A549 (cell line): ENCODE measurements at regions not wholly inside any gene's neighbourhood (a gene's known extent, or its start where the extent isn't known, plus 50 kb on each side); places are given as distances from the start of the nearest gene placed in this dataset.

Source experiments
- ATAC-seq, 2 experiments: fragments of 200-7000 bp in 1 of 2; fragments of >200 bp in 1 of 2; cut with Nextera tagmentation in 1 of 2; cut with Tn5 transposase in 1 of 2; 3 replicates each; pipeline versions ENCODE4 v1.8.0 to v1.9.1; 2018 to 2020; ENCODE audit warnings: mild to moderate bottlenecking in 1 of 2, moderate library complexity in 1 of 2
- CTCF ChIA-PET: fragments of 300-600 bp; sonication (Branson Sonifier 250); formaldehyde crosslinking; extraction: SDS; loops from one replicate; lab custom pipeline; 2021; ENCODE audit warnings: antibody characterized with exemption, inconsistent platforms; lab: Yijun Ruan, JAX
- POLR2A ChIA-PET: fragments of 350-600 bp; formaldehyde crosslinking; extraction: SDS; loops from one replicate; lab custom pipeline; 2021; ENCODE audit warnings: antibody characterized with exemption, inconsistent platforms; lab: Yijun Ruan, JAX
- DNase-seq, 2 experiments: peaks; one replicate each; pipeline versions ENCODE4 v3.0.0 to v3.0.0-alpha.2; 2011 to 2016; ENCODE audit warnings: low read depth in 1 of 2, low spot score in 1 of 2
- FAIRE-seq: peaks from 2 replicates; lab custom pipeline; 2011; peaks lifted over from hg19 to GRCh38; lab: Jason Lieb, UNC
- H3K27ac ChIP-seq, 2 experiments: fragments of >200 bp; sonication (Bioruptor Twin); formaldehyde crosslinking; 3 replicates each; pipeline ENCODE4 v1.5.1; 2016 to 2017
- H3K4me1 ChIP-seq: fragments of >200 bp; sonication (Bioruptor Twin); formaldehyde crosslinking; 3 replicates; pipeline ENCODE4 v1.6.1; 2016
- H3K4me2 ChIP-seq: fragments of >200 bp; sonication (Bioruptor Twin); formaldehyde crosslinking; 3 replicates; pipeline ENCODE4 v1.6.1; 2016
- H3K4me3 ChIP-seq: fragments of >200 bp; sonication (Bioruptor Twin); formaldehyde crosslinking; 3 replicates; pipeline ENCODE4 v1.5.1; 2016
- H3K9me3 ChIP-seq: fragments of >200 bp; sonication (Bioruptor Twin); formaldehyde crosslinking; 3 replicates; pipeline ENCODE4 v1.6.1; 2016
- EHF ChIP-seq: fragments of 250-450 bp; sonication (Bioruptor Pico); IDR thresholded peaks from 2 replicates; pipeline ENCODE4 v1.5.0; 2020; ENCODE audit warnings: mild to moderate bottlenecking
- GATA3 ChIP-seq: IDR thresholded peaks from 2 replicates; pipeline ENCODE4 v1.6.1; 2012; ENCODE audit warnings: borderline replicate concordance
- HDAC2 ChIP-seq: fragments of 200-600 bp; sonication (generic); IDR thresholded peaks from 2 replicates; pipeline ENCODE4 v1.6.1; 2016
- HOXA7 ChIP-seq: fragments of 250-450 bp; sonication (Bioruptor Pico); IDR thresholded peaks from 2 replicates; pipeline ENCODE4 v1.5.0; 2020; ENCODE audit warnings: mild to moderate bottlenecking, moderate library complexity
- MAFK ChIP-seq: fragments of 450-650 bp; IDR thresholded peaks from 2 replicates; pipeline ENCODE4 v1.6.1; 2014; ENCODE audit not compliant: partially characterized antibody
- POLR2A ChIP-seq: IDR thresholded peaks from 2 replicates; pipeline ENCODE4 v1.6.1; 2012; ENCODE audit warnings: mild to moderate bottlenecking, low read length
- POLR2AphosphoS2 ChIP-seq: conservative IDR thresholded peaks from 2 replicates; pipeline ENCODE4 v1.6.1; 2012; ENCODE audit warnings: low read length, improper control_type of control experiment, inconsistent platforms
- REST ChIP-seq: fragments of 200-600 bp; sonication (generic); IDR thresholded peaks from 2 replicates; pipeline ENCODE4 v1.6.1; 2016; ENCODE audit warnings: antibody characterized with exemption, mild to moderate bottlenecking, moderate library complexity
- SREBF2 ChIP-seq: fragments of 450-650 bp; IDR thresholded peaks from 2 replicates; pipeline ENCODE4 v1.6.1; 2014; ENCODE audit warnings: mild to moderate bottlenecking, moderate library complexity
- TP53 ChIP-seq: fragments of 250-450 bp; sonication (Bioruptor Pico); IDR thresholded peaks from 2 replicates; pipeline ENCODE4 v1.5.0; 2021; ENCODE audit warnings: mild to moderate bottlenecking, moderate library complexity
- ZNF302 ChIP-seq: fragments of 250-450 bp; sonication (Bioruptor Pico); IDR thresholded peaks from 2 replicates; pipeline ENCODE4 v1.9.0; 2021; ENCODE audit warnings: inconsistent platforms, mild to moderate bottlenecking, moderate library complexity
- ZSCAN20 ChIP-seq: fragments of 250-450 bp; sonication (Bioruptor Pico); IDR thresholded peaks from 2 replicates; pipeline ENCODE4 v1.8.0; 2022; ENCODE audit warnings: mild to moderate bottlenecking, moderate library complexity
- WGBS: methylation state at CpG from one replicate; pipeline ENCODE4 v1.1.6; 2017; ENCODE audit errors: missing lambda C conversion rate; 5-methylcytosine and 5-hydroxymethylcytosine counted together
- TF ChIP-seq, protein P1 (sequence below): fragments of >200 bp; sonication (Bioruptor Twin); formaldehyde crosslinking; IDR thresholded peaks from 3 replicates; pipeline ENCODE4 v1.5.1; 2016
- TF ChIP-seq, protein P2 (sequence below): fragments of 150-350 bp; IDR thresholded peaks from 2 replicates; pipeline ENCODE4 v1.6.1; 2014; ENCODE audit warnings: low read depth, mild to moderate bottlenecking, low read length
- TF ChIP-seq, protein P3 (sequence below): IDR thresholded peaks from 2 replicates; pipeline ENCODE4 v1.6.1; 2012

GRCh38 chr3:66136597-66136996, 84.2 kb upstream of the SLC25A26 start:
- 86% methylated on average over 1 of the region's 1 CpG for WGBS
- POLR2A ChIA-PET = no interaction called here
- Histone ChIP-seq H3K27ac (no peak overlapping the region), H3K4me2 (no peak overlapping the region), H3K4me3 (no peak overlapping the region), H3K9me3 (0 out of 3 replicates have a peak, but pooled peaks cover 5% of the 10 kb centered on the region), H3K4me1 (no peaks in the 10 kb centered on the region)
- TF ChIP-seq, protein P1, sequence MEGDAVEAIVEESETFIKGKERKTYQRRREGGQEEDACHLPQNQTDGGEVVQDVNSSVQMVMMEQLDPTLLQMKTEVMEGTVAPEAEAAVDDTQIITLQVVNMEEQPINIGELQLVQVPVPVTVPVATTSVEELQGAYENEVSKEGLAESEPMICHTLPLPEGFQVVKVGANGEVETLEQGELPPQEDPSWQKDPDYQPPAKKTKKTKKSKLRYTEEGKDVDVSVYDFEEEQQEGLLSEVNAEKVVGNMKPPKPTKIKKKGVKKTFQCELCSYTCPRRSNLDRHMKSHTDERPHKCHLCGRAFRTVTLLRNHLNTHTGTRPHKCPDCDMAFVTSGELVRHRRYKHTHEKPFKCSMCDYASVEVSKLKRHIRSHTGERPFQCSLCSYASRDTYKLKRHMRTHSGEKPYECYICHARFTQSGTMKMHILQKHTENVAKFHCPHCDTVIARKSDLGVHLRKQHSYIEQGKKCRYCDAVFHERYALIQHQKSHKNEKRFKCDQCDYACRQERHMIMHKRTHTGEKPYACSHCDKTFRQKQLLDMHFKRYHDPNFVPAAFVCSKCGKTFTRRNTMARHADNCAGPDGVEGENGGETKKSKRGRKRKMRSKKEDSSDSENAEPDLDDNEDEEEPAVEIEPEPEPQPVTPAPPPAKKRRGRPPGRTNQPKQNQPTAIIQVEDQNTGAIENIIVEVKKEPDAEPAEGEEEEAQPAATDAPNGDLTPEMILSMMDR = no peak
- TF ChIP-seq ZSCAN20 (CRISPR knock-in tag) = no peak
- TF ChIP-seq SREBF2 = no peak
- no peak for ATAC-seq
- CTCF ChIA-PET = interaction anchor here (0.6 to 1.4 kb wide), 3 partner anchors 9 to 1605 kb away, joined by 3 to 4 read pairs (median 3); no protein-coding TSS in a partner anchor
- no peak for DNase-seq
- no peak for FAIRE-seq

DNA sequence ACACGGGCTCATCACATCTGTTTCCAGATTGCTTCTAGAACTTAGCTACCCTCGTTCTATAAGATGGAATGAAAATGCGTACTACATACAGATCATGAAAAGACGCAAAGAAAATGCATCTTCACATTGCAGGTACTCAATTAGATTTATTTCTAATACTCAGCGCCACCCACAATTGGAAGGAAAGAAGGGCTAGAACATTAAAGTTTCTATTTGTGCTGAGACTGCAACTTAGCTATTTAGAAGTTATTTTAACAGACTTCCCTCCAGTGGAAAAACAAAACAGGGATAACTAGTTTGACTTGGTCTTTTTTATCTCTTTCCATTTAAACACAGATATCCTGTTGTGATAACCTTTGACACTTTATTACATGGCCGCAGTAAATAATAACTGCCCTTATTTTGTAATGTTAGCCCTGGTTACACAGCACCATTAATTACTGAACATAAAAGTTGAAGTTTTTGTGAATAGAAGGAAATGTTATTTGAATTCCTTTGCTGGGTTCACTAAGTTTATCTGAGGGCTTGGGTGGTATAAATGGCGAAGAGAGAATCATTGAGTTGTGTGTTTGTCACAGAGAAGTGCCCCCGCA, 86.9 kb upstream of the SLC25A26 start:
- ChIA-PET CTCF (interaction anchor here (0.6 to 1.2 kb wide), 2 partner anchors 96 to 349 kb away, joined by 3 read pairs; no protein-coding TSS in a partner anchor), POLR2A (no interaction called here)
- Histone ChIP-seq H3K4me2 (no peak overlapping the region), H3K9me3 (0 out of 3 replicates have a peak, but pooled peaks cover 5% of the 10 kb centered on the region), H3K4me1 (no peaks in the 10 kb centered on the region), H3K4me3 (no peak overlapping the region), H3K27ac (no peak overlapping the region)
- TF ChIP-seq TP53 (no peak), GATA3 (no peak), MAFK (peak; percentile 22)
- TF ChIP-seq, protein P2, sequence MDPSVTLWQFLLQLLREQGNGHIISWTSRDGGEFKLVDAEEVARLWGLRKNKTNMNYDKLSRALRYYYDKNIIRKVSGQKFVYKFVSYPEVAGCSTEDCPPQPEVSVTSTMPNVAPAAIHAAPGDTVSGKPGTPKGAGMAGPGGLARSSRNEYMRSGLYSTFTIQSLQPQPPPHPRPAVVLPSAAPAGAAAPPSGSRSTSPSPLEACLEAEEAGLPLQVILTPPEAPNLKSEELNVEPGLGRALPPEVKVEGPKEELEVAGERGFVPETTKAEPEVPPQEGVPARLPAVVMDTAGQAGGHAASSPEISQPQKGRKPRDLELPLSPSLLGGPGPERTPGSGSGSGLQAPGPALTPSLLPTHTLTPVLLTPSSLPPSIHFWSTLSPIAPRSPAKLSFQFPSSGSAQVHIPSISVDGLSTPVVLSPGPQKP = no peak
- 82% methylated on average over 8 of the region's 8 CpGs for WGBS
- DNase-seq (no peak), ATAC-seq (no peak), FAIRE-seq (no peak)

DNA sequence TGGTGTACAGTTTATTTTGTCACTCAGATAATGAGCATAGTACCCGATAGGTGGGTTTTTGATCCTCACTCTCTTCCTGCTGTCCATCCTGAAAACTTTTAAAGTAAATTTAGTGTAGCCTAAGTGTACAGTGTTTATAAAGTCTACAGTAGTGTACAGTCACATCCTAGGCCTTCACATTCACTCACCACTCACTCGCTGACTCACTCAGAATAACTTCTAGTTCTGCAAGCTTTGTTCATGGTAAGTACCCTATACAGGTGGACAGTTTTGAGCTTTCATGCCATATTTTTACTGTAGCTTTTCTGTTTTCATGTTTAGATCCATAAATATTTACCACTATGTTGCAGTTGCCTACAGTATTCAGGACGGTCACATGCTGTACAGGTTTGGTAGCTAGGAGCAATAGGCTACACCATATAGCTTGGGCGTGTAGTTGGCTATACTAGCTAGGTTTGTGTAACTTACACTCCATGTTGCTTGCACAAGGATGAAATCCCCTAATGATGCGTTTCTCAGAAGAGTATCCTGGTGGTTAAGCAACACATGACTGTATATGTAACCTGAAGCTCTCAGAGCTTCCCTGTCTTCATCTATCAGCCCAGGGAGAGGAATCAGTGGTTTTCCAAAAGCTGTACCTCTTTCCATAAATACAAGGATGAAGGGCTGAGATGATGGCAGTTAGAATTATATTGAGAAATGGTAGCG, 87.6 kb upstream of the SLC25A26 start:
- Histone ChIP-seq H3K27ac (no peak overlapping the region), H3K9me3 (0 out of 3 replicates have a peak, but pooled peaks cover 1% of the 10 kb centered on the region), H3K4me2 (no peak overlapping the region), H3K4me1 (no peaks in the 10 kb centered on the region), H3K4me3 (no peak overlapping the region)
- no peak for DNase-seq
- no peak for TF ChIP-seq REST
- no peak for TF ChIP-seq POLR2A
- TF ChIP-seq SREBF2 = no peak
- no peak for TF ChIP-seq HOXA7 (CRISPR knock-in tag)
- TF ChIP-seq HDAC2 = no peak
- TF ChIP-seq, protein P3, sequence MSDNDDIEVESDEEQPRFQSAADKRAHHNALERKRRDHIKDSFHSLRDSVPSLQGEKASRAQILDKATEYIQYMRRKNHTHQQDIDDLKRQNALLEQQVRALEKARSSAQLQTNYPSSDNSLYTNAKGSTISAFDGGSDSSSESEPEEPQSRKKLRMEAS = no peak
- no peak for TF ChIP-seq POLR2AphosphoS2
- no peak for TF ChIP-seq ZNF302
- no peak for TF ChIP-seq EHF
- WGBS = 68% methylated on average over 6 of the region's 6 CpGs
- ChIA-PET CTCF (interaction anchor here (0.6 to 1.2 kb wide), 2 partner anchors 96 to 348 kb away, joined by 3 read pairs; no protein-coding TSS in a partner anchor), POLR2A (no interaction called here)
- ATAC-seq = peak in 1 of 2 experiments; percentile 57; a peak in 2 of 6 replicates
- no peak for FAIRE-seq
